SJCRH30 (cell line): ENCODE measurements at regions not wholly inside any gene's neighbourhood (a gene's known extent, or its start where the extent isn't known, plus 50 kb on each side); places are given as distances from the start of the nearest gene placed in this dataset.
A peak's percentile ranks its signal among the peaks of the same experiment; 100 is the strongest.

ENCODE experiments used
- DNase-seq, 2 experiments: peaks; one replicate each; pipeline ENCODE4 v3.0.0-alpha.2; 2015 to 2020
- H3K27ac ChIP-seq: fragments of 250-450 bp; sonication (Bioruptor Pico); 2 replicates; pipeline ENCODE4 v1.5.1; 2020; ENCODE audit warnings: mild to moderate bottlenecking, moderate library complexity
- H3K27me3 ChIP-seq: fragments of 250-450 bp; sonication (Bioruptor Pico); 2 replicates; pipeline ENCODE4 v1.5.1; 2020; ENCODE audit warnings: mild to moderate bottlenecking, moderate library complexity
- H3K36me3 ChIP-seq: fragments of 250-450 bp; sonication (Bioruptor Pico); 2 replicates; pipeline ENCODE4 v1.5.1; 2020; ENCODE audit warnings: mild to moderate bottlenecking, moderate library complexity
- H3K4me1 ChIP-seq: fragments of 250-450 bp; sonication (Bioruptor Pico); 2 replicates; pipeline ENCODE4 v1.5.1; 2020; ENCODE audit warnings: mild to moderate bottlenecking, moderate library complexity
- H3K4me3 ChIP-seq: fragments of 250-450 bp; sonication (Bioruptor Pico); 2 replicates; pipeline ENCODE4 v1.5.1; 2020; ENCODE audit warnings: mild to moderate bottlenecking, moderate library complexity
- H3K9me3 ChIP-seq: fragments of 250-450 bp; sonication (Bioruptor Pico); replicated peaks from 2 replicates; pipeline ENCODE4 v1.5.1; 2020; ENCODE audit warnings: mild to moderate bottlenecking, moderate library complexity

DNA sequence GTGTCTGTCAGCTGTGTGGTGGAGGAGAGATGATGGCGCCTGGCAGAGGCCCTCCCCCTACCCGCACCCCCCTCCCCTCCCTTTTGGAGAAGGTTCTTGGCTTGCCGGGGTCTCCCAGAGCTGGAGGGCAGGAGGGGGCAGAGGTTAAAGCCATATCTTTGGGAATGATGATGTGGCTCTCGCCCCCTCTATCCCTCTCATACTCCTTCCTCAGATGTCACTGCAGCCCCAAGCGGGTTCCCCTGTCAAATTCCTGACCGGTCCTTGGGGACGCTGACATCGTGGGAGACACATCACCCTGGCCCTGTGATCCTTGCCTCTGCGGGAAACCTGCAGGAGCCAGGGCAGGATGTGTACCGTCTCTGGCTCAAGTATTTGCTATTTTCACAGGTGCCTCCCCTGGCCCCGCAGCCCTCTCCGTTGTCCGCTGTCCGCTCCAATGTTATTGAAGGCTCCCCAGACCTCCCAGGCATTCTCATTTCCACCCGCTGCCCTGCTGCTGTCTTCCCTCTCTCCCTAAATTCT is 109.5 kb downstream of the FOXD1 start:
- Histone ChIP-seq H3K27ac (no peak overlapping the region), H3K4me1 (no peaks in the 10 kb centered on the region), H3K36me3 (no peaks in the 10 kb centered on the region), H3K27me3 (peaks cover 16% of the 10 kb centered on the region), H3K9me3 (no peaks in the 10 kb centered on the region; the same call in 1 of the 2 replicates), H3K4me3 (no peak overlapping the region)
- DNase-seq: peak in 1 of 2 experiments; percentile 5

DNA sequence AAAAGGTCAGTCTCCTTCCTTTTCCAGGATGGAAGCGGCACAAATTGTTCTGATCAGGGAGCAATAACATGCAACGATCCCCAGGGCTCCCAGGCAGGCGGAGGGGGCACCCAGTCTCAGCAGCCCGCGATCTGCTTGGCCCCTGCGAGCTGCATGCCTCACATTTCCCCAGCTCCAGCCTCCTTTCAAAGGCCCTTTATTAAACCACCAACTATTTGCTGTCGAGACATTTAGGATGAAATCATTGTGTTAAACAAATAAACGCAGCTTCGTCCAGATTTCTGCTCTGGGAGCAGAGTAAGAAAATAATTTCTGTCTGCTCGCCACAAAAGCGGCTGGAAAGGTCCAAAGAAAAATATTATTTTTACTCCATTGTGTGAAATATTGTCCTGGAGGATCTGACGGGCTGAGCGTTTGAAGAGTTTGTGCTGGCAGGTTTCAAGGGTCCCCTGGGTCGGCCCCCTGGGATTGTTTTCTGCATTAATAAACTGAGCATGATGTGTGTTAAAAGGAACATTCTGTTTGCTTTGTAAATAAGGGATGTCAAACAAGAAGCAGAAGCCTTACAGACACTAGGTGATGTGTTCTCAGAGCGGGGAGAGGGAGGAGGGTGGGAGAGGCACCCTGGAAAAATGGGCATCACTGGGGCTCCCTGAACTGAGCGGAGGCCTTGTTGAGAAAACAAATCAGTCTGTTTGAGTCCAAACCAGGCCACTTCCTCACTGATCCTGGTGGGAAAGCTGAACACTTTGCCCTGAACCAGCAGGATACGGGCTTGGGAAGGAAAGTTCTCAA is 110.1 kb downstream of the FOXD1 start:
- Histone ChIP-seq H3K27ac (no peak overlapping the region), H3K27me3 (peaks cover 16% of the 10 kb centered on the region), H3K4me1 (no peaks in the 10 kb centered on the region), H3K36me3 (no peaks in the 10 kb centered on the region), H3K9me3 (no peaks in the 10 kb centered on the region; the same call in 1 of the 2 replicates), H3K4me3 (no peak overlapping the region; the same call in 1 of the 2 replicates)
- DNase-seq: peak; percentile 6 to 21

DNA sequence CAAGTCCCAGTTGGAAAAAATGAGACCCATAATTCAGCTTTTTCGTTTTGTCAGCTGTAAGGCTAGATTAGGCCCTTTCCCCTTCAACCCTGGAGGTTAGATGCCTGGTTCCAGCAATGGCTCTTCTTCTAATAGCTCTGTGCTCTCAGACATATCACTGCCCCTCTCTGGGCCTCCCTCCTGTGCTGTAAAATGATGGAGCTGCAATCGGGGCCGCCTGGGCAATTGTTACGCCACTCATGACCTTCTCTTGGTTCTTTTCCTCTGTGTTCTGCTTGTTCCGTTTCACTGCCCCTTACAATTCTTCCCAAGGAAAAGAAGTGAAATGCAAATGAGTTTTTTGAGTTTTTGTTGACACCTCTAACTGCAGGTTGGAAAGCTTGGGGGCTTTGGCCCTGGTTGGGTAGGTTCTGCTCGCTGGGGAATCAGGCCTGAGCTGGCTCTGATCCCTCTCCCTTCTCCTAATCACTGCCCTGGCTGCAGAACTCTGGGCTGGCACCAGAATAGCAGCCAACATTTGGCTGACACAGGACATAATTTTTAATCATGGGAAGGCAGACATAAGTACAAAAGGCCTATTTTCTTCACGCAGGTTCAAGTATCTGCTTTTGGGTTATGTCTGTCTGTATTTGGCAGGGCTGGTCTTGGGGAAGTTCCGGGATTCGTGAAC is 110.9 kb downstream of the FOXD1 start:
- H3K4me1 ChIP-seq: no peaks in the 10 kb centered on the region
- no peak overlapping the region; the same call in 1 of the 2 replicates for H3K4me3 ChIP-seq
- no peaks in the 10 kb centered on the region; the same call in 1 of the 2 replicates for H3K9me3 ChIP-seq
- no peak overlapping the region for H3K27ac ChIP-seq
- peaks cover 16% of the 10 kb centered on the region for H3K27me3 ChIP-seq
- no peak for DNase-seq
- no peaks in the 10 kb centered on the region for H3K36me3 ChIP-seq

DNA sequence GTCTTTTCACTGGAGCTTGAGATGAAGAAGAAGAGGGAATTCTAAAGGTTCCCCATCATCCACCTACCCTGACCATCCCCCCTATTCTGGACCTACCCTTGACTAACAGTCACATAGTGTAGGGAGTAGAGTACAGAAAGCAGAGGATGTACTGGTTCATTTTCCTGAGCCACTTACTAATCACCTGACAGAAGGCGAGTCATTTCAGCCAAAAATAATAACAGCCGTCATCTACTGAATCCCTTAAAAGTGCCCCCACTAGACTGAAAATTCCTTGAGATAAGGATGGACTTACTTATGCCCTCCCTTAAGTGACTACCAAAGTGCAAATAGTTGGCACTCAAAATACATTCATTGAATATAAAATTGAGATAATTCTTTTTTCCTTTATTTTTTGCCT is 112.2 kb downstream of the FOXD1 start:
- Histone ChIP-seq H3K27me3 (peaks cover 16% of the 10 kb centered on the region), H3K36me3 (no peaks in the 10 kb centered on the region), H3K4me3 (no peak overlapping the region), H3K9me3 (no peaks in the 10 kb centered on the region; the same call in 1 of the 2 replicates), H3K4me1 (no peaks in the 10 kb centered on the region), H3K27ac (no peak overlapping the region)
- no peak for DNase-seq

DNA sequence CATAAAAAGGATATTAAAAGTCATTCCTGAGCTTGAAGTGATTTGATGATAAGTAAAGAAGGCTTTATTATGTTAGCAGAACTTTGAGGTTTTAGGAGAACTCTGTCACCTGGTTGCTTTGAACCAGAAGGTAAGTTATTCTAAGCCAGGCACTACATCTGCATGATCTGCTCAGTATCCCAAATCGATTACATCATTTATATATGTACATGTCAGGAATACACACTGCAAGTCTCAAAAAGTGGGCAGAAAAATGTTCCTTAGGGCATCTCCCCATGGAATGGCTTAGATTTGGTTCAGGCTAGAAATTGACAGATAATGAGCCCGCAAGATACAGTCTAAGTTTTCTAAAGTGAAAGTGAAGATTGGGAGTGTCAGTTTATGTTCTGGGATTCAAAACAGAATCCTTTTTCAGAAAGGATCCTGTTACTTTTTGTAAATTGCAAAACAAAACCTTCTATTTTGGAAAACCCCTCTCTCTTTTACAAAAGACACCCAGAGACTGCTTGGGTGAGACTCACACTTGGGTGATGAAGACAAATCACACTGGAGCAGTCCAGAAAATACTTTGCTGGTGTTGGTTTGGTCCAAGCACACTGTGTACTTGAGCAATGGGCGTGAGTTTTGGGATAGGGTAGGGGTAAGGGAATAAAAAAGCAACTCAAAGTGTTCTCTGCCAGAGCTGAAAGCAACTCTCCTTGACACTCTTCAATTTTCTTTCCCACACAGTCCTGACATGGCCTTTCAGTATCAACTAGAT is 114.5 kb downstream of the FOXD1 start:
- no peak for DNase-seq
- Histone ChIP-seq H3K27me3 (peaks cover 13% of the 10 kb centered on the region), H3K4me3 (no peak overlapping the region), H3K27ac (no peak overlapping the region), H3K4me1 (no peaks in the 10 kb centered on the region), H3K36me3 (no peaks in the 10 kb centered on the region), H3K9me3 (0 out of 2 replicates have a peak, but pooled peaks cover 5% of the 10 kb centered on the region)

DNA sequence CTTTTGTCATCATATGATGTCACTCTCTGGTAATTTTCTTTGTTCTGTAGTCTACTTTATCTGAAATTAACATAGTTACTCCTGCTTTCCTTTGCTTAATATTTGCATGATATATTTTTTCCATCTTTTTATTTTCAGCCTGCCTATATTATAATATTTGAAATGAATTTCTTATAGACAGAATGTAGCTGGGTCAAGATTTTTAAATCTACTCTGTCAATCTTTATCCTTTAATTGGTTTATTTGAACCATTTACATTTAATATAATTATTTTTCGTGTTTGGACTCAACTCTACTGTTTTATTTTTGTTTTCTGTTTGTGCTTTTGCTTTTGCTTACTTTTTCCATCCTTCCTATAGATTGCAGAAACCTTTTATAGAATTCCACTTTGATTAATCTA is 118.0 kb downstream of the FOXD1 start:
- Histone ChIP-seq H3K4me3 (no peak overlapping the region), H3K9me3 (0 out of 2 replicates have a peak, but pooled peaks cover 5% of the 10 kb centered on the region), H3K27ac (no peak overlapping the region), H3K36me3 (no peaks in the 10 kb centered on the region), H3K27me3 (no peaks in the 10 kb centered on the region), H3K4me1 (no peaks in the 10 kb centered on the region)
- DNase-seq: no peak

DNA sequence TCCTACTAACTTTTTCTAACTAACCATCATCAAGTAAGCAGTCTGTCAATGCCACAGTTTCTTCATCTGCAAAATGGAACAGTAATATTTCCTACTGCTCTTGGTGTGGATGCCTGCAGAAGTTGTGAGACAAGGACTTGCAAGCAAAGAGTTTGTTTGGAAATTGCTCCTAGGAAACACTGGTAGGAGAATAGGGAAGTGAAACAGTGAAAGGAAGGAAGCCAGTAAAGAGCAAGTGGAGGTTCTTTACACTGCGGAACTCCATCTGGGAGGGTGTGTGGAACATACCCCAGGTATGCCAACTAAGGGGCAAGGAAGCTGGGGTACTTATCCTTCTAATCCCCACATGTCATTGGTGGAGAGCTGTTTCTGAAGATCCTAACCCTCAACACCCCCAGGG is 119.9 kb downstream of the FOXD1 start:
- no peaks in the 10 kb centered on the region for H3K4me1 ChIP-seq
- 0 out of 2 replicates have a peak, but pooled peaks cover 5% of the 10 kb centered on the region for H3K9me3 ChIP-seq
- no peaks in the 10 kb centered on the region for H3K36me3 ChIP-seq
- H3K27ac ChIP-seq: no peak overlapping the region
- no peak overlapping the region for H3K4me3 ChIP-seq
- H3K27me3 ChIP-seq: no peaks in the 10 kb centered on the region
- DNase-seq: no peak

DNA sequence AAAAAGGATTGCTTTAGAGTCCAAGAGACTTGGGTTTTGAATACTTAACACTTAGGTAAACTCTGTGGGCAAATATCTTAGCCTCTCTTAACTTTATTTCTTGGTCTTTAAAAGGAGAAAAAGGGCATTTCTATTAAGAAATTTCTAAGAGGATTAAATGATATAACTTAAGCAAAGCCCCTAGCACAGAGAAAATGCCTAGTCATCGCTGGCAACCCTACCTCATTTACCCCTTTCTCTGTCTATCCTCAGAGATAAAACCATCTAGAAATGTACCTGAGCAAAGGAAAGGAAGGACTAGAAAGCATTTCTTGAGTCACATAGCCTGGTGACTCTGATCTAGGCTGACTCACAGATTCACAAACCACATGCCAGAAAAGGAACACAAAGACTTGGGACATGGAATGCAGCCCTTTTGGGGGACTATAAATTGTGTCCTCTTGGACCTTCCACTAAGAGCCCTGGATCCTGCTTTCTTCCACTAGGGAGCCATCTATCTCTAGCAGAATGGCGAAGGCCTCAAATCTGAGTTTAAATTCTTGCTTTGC is 120.6 kb downstream of the FOXD1 start:
- Histone ChIP-seq H3K9me3 (0 out of 2 replicates have a peak, but pooled peaks cover 5% of the 10 kb centered on the region), H3K27me3 (no peaks in the 10 kb centered on the region), H3K4me3 (no peak overlapping the region), H3K4me1 (no peaks in the 10 kb centered on the region), H3K27ac (no peak overlapping the region), H3K36me3 (no peaks in the 10 kb centered on the region)
- no peak for DNase-seq

DNA sequence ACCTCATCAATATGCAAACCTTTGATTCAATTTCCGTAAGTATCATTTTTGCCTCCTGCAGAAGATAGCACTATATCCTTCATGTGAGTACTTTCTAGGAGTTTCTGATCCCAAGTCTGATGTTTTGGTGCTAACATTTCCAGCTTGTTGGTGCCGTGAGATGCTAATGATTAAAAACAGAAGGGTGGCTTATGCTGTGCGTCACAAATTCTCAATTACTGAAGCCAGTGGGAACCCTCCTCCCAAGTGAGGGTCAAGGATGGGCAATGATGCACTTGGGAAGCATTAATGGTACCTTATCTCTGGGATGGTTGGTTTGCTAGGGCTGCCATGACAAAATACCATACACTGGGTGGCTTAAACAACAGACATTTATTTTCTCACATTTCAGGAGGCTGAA is 123.0 kb downstream of the FOXD1 start:
- no peaks in the 10 kb centered on the region for H3K4me1 ChIP-seq
- 0 out of 2 replicates have a peak, but pooled peaks cover 2% of the 10 kb centered on the region for H3K9me3 ChIP-seq
- no peak for DNase-seq
- no peaks in the 10 kb centered on the region for H3K27me3 ChIP-seq
- H3K4me3 ChIP-seq: no peak overlapping the region
- H3K36me3 ChIP-seq: no peaks in the 10 kb centered on the region
- H3K27ac ChIP-seq: no peak overlapping the region

DNA sequence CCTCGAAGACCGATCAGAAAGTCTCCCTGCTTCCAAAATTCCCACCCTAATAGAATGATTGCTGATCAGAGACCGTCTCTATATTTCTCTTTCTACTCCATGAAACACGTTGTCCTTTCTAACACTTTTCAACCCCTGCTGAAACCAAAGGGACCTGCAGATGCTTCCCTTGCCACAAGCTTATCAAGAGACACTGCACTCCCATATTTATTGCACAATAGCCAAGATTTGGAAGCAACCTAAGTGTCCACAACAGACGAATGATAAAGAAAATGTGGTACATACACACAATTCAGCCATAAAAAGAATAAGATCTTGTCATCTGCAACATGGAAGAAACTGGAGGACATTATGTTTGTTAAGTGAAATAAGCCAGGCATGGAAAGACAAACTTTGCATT is 125.1 kb downstream of the FOXD1 start:
- no peak for DNase-seq
- H3K36me3 ChIP-seq: no peaks in the 10 kb centered on the region
- H3K4me1 ChIP-seq: no peaks in the 10 kb centered on the region
- no peaks in the 10 kb centered on the region; the same call in 1 of the 2 replicates for H3K9me3 ChIP-seq
- H3K4me3 ChIP-seq: no peak overlapping the region
- no peaks in the 10 kb centered on the region for H3K27me3 ChIP-seq
- no peak overlapping the region for H3K27ac ChIP-seq

DNA sequence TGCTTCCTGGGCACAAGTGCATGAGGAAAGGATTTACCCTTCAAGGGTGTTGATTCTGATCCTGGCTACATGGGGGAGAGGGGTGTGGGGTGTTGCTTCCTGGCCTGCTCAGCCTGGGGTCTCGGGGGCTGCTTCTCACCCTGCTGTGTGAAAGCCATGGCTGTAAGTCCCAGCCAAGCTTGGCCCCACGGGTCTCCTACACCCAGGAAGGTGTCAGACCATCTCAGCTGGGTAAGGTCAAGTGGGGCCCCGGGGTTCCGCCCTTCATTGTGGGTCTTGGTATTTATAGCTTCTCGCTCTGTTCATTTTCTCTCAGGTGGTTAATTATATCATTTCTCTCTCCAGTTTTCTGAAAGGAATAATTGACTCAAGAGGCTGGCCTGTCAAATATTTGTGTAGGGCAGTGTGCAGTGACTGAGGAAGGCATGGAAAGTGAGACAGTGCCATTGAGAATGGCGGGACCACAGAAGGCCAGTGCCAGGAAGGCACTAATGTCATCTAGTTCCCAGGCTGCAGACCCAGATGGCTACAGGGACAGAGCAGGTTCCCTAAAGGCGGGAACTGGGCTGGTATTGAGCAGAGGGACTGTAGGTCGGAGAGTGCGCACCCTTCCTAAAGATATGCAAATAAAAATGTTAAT is 126.0 kb downstream of the FOXD1 start:
- H3K27ac ChIP-seq: no peak overlapping the region

DNA sequence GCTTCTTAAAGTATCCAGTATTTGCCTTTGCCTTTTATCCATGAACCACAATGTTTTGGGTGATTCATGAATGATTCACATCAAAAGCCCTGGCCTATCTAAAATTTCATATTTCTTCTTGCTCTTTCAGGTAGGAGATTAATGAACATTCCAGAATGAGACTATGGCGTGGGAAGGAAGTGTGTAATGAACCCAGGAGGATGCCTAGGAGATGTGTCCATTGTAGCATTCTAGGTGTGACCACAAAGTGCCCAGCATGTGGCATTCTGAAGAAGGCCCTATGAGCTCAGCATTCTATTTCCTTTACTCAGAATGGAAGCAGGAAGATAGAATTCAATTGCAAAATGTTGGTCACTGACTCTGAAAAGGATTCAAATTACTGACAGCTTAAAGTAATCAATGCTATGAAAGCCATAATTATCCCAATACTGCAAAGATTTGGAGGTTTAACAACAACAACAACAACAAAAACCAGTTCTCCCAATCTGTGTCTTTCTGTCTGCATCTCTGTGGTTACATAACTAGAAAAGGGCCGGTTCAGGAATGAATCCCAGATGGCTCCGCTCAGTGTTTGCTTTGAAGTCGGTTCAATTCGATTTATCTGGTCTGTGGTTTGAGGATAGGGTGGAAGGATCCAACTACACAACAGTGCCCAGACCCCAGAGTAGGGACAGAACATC is 126.7 kb downstream of the FOXD1 start:
- DNase-seq: no peak
- H3K4me1 ChIP-seq: no peaks in the 10 kb centered on the region
- no peaks in the 10 kb centered on the region for H3K27me3 ChIP-seq
- no peak overlapping the region for H3K4me3 ChIP-seq
- H3K36me3 ChIP-seq: no peaks in the 10 kb centered on the region; the same call in 1 of the 2 replicates
- no peaks in the 10 kb centered on the region; the same call in 1 of the 2 replicates for H3K9me3 ChIP-seq
- H3K27ac ChIP-seq: no peak overlapping the region

More for the DNA sequence above, 126.0 kb downstream of the FOXD1 start:
- H3K9me3 ChIP-seq: no peaks in the 10 kb centered on the region; the same call in 1 of the 2 replicates
- no peak for DNase-seq
- H3K27me3 ChIP-seq: no peaks in the 10 kb centered on the region
- no peak overlapping the region for H3K4me3 ChIP-seq
- H3K36me3 ChIP-seq: no peaks in the 10 kb centered on the region; the same call in 1 of the 2 replicates
- H3K4me1 ChIP-seq: no peaks in the 10 kb centered on the region

DNA sequence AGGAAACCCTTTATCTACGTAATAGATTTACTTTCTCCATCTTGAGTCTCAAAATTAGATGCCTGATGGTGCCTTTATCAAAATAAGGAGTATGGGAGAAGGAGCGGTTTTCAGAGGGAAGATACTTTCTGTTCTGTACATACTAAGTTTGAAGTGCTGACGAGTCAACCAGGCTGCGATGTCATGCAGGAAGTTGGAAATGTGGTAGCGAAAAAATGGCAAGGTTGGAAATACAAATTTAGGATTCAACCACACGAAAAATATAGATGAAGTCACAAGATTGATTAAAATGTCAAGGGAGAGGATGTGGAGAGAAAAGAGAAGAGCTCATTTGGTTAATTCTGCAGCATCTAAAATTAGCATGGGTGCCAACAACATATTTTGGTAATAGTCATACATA is 129.5 kb downstream of the FOXD1 start:
- Histone ChIP-seq H3K27me3 (no peaks in the 10 kb centered on the region), H3K27ac (no peak overlapping the region)

More for the DNA sequence above, 129.5 kb downstream of the FOXD1 start:
- Histone ChIP-seq H3K36me3 (no peaks in the 10 kb centered on the region; the same call in 1 of the 2 replicates), H3K9me3 (no peaks in the 10 kb centered on the region; the same call in 1 of the 2 replicates), H3K4me3 (no peak overlapping the region), H3K4me1 (no peaks in the 10 kb centered on the region)
- DNase-seq: no peak
